GM21526 (cell line): ENCODE measurements at regions not wholly inside any gene's neighbourhood (a gene's known extent, or its start where the extent isn't known, plus 50 kb on each side); places are given as distances from the start of the nearest gene placed in this dataset.

ENCODE experiments used
- ATAC-seq: cut with Tn5 transposase; IDR thresholded peaks from one replicate; pipeline ENCODE4 v1.9.1; 2021; ENCODE audit warnings: moderate library complexity; ENCODE audit not compliant: unreplicated experiment, low FRiP score

DNA sequence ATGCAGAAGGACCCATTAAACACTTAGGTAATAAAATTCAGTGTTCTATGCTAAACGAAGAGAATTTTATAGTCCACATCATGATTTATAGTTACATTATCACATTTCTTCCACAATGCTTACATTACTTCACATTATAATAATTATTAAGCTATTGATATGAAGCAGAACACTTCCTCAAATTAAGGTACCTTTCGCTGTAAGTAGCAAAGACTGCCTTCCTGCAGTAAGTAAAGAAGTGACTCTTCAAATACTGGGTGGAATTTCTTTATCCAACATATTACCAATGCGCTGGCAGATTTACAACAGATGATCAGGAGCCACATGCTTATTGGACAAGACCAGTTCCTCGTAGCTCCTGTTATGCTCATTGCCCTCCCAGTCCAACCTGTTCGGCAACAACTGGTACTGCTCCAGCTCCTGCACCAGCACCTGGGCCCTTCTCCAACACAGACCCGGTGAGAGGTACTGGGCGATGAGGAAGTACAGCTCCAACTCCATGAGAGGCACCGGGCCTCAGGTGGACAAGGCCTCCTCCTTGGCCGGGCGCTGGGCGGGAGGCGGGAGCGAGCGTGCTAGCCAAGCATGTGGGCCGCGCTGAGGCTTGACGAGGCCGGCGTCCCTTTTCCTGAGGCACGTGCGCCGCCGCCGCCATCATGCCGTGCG is 210.7 kb upstream of the ATP2B1 start:
- ATAC-seq: no peak

DNA sequence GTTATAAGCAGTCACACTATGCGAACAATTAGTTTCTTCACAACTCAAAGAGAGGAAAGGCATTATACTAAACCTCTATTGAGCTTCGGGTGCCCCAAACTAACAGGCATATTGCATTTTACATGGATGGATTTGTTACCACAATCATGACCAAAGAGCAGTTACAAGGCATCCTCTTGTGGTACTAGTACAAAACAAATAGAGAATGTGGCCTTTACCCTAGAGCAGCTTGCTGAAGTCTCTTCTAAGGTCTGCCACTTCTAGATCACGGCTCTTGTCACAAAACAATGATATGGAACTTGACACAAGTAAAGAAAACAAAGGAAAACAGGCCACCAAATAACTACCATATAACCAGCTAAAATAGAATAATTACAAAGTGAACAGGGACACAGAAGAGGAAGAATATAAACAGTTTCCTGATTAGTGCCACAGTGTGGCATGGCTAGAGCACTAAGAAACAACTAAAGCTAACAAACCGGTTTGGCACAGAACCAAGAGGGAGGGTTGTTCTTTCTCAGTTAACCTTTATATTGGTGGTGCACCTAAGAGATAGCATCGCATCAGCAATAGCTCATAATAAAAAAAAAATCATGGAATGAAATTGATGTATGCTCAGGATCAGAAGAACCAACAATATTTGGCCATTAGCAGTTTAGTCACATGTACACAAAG is 209.7 kb upstream of the ATP2B1 start:
- ATAC-seq: no peak

DNA sequence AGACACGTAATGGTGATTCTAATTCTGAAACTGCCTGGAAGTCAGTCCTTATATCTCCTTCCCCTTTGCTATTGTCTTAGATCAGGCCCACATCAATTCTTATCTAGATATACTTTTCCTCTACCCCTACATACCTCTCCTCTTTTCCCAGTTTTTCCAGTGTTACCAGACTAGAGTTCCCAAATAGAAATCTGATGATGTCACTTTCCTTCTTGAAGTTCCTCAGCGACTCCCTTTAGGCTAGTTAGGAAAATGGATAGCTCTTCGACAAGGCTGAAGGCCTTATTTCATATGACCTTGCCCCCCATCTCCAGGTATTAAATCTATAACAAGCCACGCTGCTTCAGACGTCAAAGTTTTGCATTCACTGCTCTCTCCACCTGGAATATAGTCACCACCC is 201.1 kb upstream of the ATP2B1 start:
- ATAC-seq: no peak

DNA sequence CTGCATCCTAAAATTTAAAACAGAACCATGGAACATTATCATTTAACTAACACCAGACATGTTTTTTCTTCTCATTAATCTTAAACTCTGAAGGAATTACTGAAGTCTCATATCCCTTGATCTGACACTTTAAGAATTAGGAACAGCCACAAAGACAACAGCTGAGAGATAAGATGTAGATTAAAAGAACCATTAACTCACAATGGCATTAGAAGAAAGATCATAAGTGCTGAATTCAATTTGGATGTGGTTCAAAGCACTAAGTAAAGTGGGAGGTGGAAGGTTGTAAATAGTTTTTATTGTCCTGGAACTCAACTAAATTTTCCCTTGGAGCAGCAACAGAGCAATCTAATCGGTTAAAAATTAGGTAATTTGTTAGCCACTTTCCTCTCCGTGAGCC is 199.0 kb upstream of the ATP2B1 start:
- ATAC-seq: no peak

DNA sequence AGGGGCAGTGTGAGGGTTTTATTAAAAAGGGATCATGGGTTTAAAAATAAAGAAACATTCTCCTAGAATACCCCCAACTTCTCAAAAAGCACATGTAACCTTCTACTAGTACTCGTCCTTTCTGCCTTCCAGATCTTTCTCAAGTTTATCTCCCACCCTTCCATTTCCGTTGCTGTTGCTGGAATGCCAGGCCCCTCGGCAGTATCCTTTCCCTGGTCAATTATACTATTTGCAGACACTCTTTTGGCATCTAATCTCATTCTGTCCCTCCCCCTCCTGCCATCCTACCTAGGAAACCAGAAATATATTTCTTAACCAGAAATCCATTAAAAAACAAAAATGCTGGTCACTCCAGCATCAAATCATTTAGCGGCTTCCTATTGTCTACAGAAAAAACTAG is 198.2 kb upstream of the ATP2B1 start:
- ATAC-seq: no peak

DNA sequence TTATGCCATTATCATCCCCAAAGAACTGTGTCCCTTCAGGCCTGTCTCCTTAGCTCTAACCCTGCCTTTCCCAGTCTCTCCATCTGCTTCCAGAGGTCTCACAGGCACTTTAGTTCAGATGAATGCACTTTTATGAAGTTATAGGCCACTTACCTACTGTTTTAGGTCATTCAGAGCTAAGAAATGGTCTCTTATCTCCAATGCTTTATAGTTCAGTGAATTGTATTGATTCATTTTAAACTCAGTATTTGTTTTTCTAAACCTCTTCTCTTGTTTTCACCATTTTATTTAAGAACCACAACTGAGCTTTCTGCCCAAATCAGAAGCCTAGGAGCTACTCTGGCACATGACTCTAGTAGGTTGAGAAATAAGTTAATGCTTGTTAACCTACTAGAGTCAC is 197.5 kb upstream of the ATP2B1 start:
- ATAC-seq: no peak

DNA sequence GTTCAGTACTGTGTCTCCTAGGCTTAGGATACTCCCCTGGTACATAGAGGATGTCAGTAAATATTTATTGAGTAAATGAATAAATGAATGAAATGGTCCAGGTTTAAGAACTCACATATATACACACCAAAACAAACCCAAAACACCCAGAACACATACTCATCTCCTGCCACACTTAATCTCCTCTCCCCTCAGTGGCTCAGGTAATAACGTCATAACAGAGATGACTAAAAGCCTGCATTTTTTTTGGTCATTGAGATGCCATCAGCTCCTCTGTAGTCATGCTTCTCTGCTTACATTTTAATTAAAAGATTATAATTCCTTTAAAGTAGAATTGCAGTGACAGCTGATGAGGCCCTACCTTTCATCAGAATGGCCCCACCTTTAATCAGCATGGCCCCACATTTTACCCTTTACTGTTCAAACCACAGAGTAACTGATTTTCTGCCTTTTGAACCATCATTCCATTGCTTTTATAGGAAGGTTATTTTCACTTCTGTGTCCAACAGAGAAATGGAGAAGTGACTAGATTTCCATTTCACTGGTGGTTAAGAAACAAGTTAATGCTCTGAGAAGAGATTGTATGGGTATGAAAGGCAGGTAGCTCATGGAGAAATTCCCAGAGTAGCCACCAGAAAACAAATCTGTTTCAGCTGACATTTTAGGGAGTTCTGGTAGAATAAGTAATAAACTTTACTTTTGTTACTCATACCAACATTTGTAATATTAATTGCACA is 193.4 kb upstream of the ATP2B1 start:
- ATAC-seq: no peak

DNA sequence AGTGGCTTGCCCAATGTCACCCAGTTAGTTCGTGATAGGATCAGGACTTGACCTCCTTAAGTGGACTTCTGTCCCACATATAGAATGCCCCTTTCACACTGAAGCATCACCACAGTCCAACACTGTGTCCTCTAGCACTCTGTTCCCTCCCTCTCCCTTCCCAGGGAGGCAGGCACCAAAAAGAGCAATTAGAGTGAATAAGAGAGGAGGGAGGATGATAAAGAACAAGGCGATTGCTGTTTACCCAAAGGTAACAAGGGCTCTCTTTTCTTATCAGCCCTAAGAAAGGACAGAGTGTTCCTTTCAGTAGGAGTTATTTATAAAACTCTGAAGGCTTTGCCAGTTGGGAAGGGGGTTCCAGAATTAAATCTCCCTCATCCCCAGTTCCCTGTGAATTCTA is 192.7 kb upstream of the ATP2B1 start:
- ATAC-seq: no peak

DNA sequence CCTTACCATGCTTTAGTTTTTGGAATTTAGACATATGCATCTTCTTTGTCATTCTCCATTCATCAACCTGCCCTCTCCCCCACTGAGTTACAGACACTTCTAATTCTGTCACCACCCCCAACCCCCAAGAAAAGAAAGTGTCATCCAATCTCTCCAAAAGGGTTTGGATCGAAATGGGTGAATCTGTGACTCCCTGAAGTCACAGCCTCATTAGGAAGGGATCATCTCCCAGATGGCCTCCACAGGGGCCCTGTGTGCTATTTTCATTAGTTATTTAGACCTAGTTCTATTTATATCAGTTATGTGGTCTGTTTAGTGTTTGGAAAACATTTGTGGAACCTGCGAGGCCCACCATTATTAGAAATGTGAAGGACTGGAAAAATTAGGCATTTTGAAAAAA is 191.0 kb upstream of the ATP2B1 start:
- no peak for ATAC-seq

DNA sequence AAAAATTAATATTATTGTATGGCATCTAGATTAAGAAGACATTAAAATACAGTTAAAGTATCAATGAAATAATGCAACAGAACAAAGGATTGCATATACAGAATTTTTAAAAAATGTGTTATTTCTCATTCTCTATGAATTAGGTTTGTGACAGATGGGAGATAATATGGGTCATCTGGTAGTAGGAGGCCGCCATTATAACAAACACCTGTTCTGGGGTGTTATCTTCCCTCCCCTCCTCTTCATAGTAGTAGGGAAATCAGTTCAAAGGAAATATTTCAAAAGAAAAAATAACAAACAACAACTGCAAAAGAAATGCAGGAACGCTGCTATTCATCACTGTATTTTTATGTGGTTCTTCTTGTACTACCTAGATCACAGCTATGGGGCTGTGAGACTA is 187.0 kb upstream of the ATP2B1 start:
- no peak for ATAC-seq

DNA sequence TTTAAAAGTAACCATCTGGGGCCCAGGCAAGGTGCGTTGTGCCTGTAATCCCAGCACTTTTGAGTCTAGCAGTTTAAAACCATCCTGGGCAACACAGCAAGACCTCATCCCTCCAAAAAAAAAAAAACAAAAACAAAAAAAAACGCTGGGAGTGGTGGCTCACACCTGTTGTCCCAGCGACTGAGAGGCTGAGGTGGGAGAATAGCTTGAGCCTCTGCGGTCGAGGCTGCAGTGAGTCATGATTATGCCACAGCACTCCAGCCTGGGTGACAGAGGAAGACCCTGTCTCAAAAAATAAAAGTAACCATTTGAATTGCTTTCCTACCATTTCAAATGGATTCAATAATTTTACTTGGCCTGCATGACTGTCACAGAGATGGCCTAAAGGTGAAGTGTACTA is 186.5 kb upstream of the ATP2B1 start:
- no peak for ATAC-seq

DNA sequence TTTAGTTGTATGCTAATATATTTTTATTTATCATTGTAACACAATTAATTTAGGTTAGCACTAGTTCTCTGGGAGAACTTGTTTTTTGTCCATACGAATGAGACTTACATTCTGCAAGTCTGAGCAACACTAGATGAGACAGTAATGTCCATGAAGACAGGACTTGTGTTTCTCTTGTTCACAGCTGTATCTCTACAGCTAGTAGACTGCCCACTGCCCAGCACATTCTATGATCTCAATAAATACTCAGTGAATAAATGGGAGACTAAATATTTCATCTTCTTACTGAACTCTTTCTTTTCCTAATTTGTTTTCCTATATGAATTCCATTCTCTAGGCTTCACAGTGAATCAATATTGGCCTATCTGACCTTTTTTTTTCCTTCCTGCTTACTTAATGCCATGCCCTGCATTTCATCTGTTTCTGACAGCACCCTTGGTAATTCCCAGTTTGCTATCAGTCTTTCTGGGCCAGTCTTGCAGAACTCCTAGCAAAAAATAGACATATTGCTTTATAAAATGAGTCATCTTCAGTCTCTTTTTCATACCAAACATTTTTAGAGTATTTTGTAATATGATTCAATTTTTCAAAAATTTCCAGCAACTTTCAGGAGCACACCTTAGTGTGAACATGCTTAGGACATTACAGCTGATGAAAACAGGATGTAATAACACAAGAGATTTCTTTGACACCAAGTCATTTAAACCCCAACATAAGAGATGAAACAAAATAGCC is 185.5 kb upstream of the ATP2B1 start:
- ATAC-seq: no peak

DNA sequence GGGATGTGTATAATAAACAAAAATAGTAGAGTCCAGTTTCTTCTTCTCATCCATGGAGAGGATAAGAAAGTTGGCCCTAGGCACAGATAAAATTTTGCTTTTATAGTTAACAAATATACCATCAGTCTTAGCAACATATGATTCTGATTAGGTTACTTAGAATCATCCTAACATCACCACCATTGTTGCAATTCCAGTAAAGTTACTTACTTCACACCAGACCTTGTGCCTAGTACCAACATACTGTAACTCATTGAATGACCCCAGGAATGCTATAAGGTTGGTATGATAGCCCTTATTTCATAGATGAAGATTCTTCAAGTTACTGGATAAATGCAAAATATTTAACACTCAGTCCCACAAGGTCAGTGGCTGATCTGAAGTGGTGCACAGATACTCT is 183.8 kb upstream of the ATP2B1 start:
- ATAC-seq: no peak

DNA sequence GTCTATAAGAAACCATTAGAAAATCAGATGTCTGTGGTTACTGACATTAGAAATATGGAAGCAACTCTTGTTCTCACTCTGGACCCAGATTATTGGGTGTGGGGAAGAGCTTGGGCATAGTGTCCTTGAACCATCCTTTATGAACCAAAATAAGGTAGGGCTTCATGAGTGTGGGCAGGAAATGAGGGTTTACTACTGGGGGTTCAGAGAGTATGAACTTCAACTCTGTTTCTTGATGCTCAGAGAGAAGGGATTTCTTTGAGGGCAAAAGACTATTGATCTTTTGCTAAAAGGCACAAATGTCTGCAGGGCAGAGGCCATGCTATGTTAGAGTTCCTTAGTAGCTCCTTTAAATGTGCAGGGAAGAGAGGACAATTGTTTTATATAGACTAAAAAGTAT is 183.3 kb upstream of the ATP2B1 start:
- ATAC-seq: no peak

DNA sequence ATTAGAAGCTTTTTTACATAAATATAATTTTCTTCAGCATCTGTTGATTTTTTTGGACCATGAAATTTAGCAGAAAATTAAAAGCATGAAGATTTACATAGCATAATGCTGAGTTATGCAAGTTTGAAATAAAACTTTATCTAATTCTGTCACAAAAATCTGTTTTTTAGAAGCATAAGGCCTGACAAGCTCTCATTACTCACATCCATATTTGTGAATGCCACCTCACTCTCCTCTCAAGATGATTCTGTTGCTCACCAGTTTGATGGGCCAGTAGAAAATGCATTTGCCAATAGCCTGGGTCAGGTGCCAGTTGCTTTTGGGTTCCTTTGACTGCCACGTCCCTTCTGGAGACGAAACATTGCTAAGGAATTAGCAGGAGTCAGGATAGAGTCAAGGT is 181.5 kb upstream of the ATP2B1 start:
- ATAC-seq: no peak

DNA sequence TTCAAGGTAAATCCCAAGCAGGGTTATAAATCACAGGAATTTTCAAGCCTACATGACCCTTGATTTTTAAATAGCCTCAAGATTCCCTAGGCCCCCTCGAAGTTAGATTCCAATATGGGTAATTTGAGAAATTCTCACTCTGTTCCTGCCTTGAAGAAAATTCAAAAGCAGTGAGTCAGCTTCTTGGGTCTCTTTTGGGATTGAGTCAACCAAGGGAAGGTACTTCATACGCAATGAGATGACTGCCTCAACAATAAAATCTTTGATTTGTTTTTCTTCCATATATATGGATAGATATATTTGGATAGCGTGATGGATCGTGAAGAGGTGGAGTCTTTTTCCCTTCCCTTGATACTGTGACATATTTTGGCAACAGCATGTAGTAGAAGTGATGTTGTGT is 180.4 kb upstream of the ATP2B1 start:
- no peak for ATAC-seq

DNA sequence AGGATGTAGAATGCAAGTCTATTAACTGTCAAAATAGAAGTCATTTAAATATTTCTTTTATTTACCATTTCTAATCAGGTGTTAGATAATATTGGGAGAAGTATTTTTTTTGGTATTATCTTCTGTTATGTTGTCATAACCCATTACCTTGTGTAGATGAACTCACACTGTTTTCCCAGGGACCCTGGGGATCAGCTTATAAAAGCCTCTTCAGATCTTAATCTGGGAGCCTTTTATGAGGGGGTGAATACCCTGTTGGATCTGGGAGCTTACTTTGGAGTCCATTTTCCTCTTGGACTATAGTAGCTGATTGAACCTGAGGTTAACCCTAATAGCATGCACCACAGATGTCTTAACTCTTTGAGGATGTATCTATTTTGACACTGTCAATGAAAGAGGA is 176.3 kb upstream of the ATP2B1 start:
- no peak for ATAC-seq

DNA sequence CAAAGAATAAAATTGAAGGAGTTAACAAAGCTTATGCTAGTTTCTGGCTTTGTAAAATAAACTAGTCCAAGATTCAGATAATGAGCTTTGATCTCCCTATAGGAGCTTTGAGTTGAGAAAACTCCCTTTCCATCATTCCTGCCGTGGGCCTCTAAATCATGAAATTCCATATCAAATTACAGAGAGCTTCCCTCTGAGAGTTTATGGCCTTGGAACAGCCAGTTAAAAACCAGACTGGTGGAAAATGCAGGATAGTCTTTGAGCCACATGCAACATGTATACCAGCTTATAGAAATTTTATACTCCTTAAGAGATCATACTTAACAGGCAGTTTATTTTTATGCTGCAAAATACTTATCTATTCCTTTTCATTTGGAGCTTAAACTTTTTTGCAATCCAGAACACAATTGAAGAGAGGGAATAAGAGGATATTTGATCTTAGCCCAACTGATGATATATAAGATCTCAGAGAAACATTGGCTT is 175.8 kb upstream of the ATP2B1 start:
- ATAC-seq: no peak

DNA sequence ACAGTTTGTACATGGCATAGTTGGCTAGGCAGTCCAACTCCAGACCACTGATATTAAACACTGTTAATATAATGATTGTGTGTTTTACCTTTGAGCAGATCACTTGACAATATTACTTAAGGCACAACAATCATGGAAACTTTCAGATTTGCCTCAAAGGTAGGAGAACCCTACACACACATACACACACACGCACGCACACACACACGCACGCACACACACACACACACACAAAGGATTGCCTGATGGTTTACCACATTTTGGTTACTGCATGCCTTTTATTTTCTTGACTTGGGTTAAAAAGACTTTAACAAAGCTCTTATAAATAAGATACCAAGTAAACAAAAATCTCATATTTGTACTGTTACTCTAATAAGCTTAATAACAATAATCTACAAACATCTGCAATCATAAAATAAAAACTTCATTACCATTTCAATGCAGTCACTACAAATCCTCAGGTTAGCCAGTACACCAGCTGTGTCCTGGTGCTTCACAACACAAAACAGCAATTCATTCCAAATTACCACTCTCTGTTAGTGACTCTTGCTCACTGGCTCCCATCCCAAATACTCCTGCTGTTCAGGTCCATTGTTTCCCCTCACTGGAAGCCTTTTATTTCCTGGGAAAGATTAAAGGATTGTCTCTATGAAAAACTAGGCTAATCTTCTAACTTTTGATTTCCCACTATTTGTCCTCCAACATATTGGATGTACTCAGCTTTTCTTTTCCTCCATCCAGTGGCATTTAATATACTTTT is 175.2 kb upstream of the ATP2B1 start:
- ATAC-seq: no peak

DNA sequence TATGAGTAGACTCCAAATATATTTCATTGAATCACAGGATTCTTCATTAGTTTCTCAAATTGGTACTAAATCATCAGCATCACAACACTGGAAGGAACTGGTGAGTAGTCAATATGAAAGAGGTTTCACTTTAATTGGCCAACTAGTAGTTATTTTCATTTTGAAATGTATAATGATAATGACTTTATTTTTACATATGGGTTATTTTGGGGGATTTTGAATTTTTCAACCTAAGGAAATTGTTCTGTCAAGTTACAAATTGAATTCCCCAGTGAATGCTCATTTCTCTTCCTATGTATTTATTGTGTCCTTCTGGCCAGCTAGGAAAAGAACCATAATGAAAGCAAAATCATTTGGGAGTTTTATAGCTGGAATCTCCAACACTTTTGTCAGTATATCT is 174.2 kb upstream of the ATP2B1 start:
- ATAC-seq: no peak
